ENCODE measurements at regions not wholly inside any gene's neighbourhood (a gene's known extent, or its start where the extent isn't known, plus 50 kb on each side); places are given as distances from the start of the nearest gene placed in this dataset.
"Not testable (repeated sequence)": the region's sequence is repeated elsewhere in the genome, so short reads cannot be mapped to it uniquely, and the experiment has no call there.

DNA sequence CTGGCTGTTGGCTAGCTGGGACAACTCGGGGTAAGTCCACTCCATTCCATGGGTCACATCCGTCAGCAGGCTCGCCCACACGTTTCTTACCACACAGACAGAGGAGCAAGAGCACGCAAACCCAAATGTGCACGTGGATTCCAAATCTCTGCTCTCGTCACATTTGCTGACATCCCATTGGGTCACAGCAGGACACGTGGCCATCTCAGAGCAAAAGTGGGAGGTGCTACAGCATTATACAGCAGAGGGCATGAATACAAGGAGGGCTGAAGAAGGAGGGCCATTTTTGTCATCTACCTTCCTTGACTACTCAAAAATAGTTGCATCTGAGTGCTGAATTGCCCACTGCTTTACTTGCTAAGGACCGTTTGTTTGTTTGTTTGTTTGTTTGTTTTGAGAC, 84.7 kb downstream of the RBBP6 start:
- no peaks in the 10 kb centered on the region for H3K4me1 ChIP-seq (ENCODE audit: control insufficient read depth, insufficient read depth, low read length)
- H3K27me3 ChIP-seq (ENCODE audit: control insufficient read depth, insufficient read depth, low read length), result no peaks in the 10 kb centered on the region
- no peaks in the 10 kb centered on the region for H3K36me3 ChIP-seq (ENCODE audit: control insufficient read depth, insufficient read depth, low read length)
- no peak overlapping the region for H3K9ac ChIP-seq (ENCODE audit: low read depth, low read length)
- no peaks in the 10 kb centered on the region for H3K9me3 ChIP-seq (ENCODE audit: control insufficient read depth, insufficient read depth, low read length)
- no peak overlapping the region for H3K4me3 ChIP-seq (ENCODE audit: low read depth, low read length)

DNA sequence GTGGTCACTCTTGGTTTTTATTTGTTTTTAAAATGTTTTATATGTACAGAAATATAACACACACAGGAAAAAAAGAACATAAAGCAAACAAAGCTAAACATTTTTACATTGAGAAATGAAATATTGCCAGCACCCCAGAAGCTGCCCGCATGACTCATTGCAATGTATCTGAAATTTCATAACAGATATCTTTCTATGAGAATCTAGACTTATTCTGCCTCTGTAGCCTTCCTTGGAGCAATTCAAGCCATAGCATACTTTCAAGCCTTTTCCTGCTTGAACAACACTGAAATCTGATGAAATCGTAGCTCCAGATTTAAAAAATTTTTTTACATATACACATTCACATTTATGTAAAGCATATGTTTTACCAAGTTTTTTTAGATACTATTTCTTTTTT, 86.9 kb downstream of the RBBP6 start:
- no peaks in the 10 kb centered on the region for H3K9me3 ChIP-seq (ENCODE audit: control insufficient read depth, insufficient read depth, low read length)
- no peaks in the 10 kb centered on the region for H3K4me1 ChIP-seq (ENCODE audit: control insufficient read depth, insufficient read depth, low read length)
- no peak overlapping the region for H3K4me3 ChIP-seq (ENCODE audit: low read depth, low read length)
- no peaks in the 10 kb centered on the region for H3K36me3 ChIP-seq (ENCODE audit: control insufficient read depth, insufficient read depth, low read length)
- no peak overlapping the region for H3K9ac ChIP-seq (ENCODE audit: low read depth, low read length)
- no peaks in the 10 kb centered on the region for H3K27me3 ChIP-seq (ENCODE audit: control insufficient read depth, insufficient read depth, low read length)

DNA sequence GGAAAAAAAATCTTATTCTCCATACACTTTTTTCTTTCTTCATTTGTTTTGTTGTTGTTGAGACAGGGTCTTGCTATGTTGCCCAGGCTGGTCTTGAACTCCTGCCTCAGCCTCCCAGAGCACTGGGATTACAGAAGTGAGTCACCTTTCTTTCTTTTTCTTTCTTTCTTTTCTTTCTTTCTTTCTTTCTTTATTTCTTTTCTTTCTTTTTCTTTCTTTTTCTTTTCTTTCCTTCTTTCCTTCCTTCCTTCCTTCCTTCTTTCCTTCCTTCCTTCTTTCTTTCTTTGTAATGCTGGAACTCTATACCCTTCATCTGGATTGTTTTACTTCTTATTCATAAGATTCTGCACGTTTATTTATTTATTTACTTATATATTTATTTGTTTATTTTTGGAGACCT, 94.5 kb upstream of the TNRC6A start:
- Histone ChIP-seq H3K27me3 (ENCODE audit: control insufficient read depth, insufficient read depth, low read length) (no peaks in the 10 kb centered on the region), H3K9ac (ENCODE audit: low read depth, low read length) (no peak overlapping the region), H3K4me1 (ENCODE audit: control insufficient read depth, insufficient read depth, low read length) (no peaks in the 10 kb centered on the region), H3K4me3 (ENCODE audit: low read depth, low read length) (no peak overlapping the region), H3K36me3 (ENCODE audit: control insufficient read depth, insufficient read depth, low read length) (no peaks in the 10 kb centered on the region), H3K9me3 (ENCODE audit: control insufficient read depth, insufficient read depth, low read length) (no peaks in the 10 kb centered on the region)

DNA sequence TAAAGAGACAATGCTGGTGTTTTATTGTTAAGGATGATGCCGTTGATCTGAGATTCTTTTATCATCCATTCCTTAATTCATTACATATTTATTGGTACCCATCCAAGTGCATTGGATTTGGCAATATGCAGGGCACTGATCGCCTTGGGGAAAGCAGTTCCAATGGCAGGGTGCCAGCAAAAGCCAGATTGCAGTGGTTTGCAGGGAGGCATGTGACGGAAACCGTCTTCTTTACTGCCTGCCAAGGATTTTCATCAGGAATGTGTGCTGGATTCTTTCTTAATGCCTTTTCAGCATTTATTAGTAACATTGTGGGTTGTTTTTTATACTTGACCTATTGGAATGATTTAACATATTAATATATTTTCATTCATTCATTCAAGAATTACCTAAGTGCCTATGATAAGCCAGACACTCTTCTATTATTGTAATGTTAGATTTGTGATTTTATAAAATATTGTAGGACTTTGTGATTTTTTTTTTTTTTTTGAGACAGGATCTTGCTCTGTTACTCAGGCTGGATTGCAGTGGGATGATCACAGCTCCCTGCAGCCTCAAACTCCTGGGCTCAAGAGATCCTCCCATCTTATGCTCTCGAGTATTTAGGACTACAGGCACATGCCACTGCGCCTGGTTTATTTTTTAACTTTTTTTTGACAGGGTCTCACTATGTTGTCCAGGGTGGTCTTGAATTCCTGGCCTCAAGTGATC, 93.4 kb upstream of the TNRC6A start:
- Histone ChIP-seq H3K9me3 (ENCODE audit: control insufficient read depth, insufficient read depth, low read length) (no peaks in the 10 kb centered on the region), H3K36me3 (ENCODE audit: control insufficient read depth, insufficient read depth, low read length) (no peaks in the 10 kb centered on the region), H3K27me3 (ENCODE audit: control insufficient read depth, insufficient read depth, low read length) (no peaks in the 10 kb centered on the region), H3K9ac (ENCODE audit: low read depth, low read length) (no peak overlapping the region), H3K4me1 (ENCODE audit: control insufficient read depth, insufficient read depth, low read length) (no peaks in the 10 kb centered on the region), H3K4me3 (ENCODE audit: low read depth, low read length) (no peak overlapping the region)

DNA sequence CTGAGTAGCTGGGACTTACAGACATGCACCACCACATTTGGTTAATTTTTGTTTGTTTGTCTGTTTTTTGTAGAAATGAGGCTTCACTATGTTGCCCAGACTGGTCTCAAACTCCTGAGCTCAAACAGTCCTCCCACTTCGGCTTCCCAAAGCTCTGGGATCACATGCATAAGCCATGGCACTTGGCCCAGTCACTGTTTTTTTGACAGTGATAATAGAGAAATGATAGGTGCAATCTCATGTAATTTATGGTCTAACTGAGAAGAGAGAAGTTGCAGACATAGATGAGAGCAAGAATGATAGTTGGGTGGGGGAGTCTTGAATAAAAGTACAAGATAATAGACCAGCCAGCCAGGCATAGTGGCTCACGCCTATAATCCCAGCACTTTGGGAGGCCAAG, 89.7 kb upstream of the TNRC6A start:
- Histone ChIP-seq H3K4me1 (ENCODE audit: control insufficient read depth, insufficient read depth, low read length) (no peaks in the 10 kb centered on the region), H3K36me3 (ENCODE audit: control insufficient read depth, insufficient read depth, low read length) (no peaks in the 10 kb centered on the region), H3K4me3 (ENCODE audit: low read depth, low read length) (no peak overlapping the region), H3K9ac (ENCODE audit: low read depth, low read length) (no peak overlapping the region), H3K9me3 (ENCODE audit: control insufficient read depth, insufficient read depth, low read length) (no peaks in the 10 kb centered on the region), H3K27me3 (ENCODE audit: control insufficient read depth, insufficient read depth, low read length) (no peaks in the 10 kb centered on the region)

DNA sequence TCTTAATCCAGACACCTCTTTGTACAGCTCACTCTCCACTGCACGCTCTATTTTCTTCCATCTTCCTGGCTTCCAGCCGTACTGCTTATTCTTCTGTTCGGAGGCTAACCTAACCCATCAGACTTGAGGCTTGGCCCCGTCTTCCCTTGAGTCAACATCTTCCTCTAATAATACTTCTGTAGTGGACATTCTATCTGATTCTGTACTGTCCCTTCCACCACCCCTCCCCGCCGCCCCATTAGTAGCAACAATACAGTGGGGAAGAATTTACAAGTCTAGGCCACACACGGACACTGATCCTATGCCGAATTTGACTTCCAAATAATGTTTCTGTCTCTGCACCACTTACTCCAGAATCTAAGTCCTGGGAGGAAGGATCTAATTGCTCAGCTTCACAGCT, 86.0 kb upstream of the TNRC6A start:
- Histone ChIP-seq H3K4me3 (ENCODE audit: low read depth, low read length) (no peak overlapping the region), H3K36me3 (ENCODE audit: control insufficient read depth, insufficient read depth, low read length) (no peaks in the 10 kb centered on the region), H3K27me3 (ENCODE audit: control insufficient read depth, insufficient read depth, low read length) (no peaks in the 10 kb centered on the region), H3K4me1 (ENCODE audit: control insufficient read depth, insufficient read depth, low read length) (no peaks in the 10 kb centered on the region), H3K9ac (ENCODE audit: low read depth, low read length) (no peak overlapping the region), H3K9me3 (ENCODE audit: control insufficient read depth, insufficient read depth, low read length) (no peaks in the 10 kb centered on the region)

DNA sequence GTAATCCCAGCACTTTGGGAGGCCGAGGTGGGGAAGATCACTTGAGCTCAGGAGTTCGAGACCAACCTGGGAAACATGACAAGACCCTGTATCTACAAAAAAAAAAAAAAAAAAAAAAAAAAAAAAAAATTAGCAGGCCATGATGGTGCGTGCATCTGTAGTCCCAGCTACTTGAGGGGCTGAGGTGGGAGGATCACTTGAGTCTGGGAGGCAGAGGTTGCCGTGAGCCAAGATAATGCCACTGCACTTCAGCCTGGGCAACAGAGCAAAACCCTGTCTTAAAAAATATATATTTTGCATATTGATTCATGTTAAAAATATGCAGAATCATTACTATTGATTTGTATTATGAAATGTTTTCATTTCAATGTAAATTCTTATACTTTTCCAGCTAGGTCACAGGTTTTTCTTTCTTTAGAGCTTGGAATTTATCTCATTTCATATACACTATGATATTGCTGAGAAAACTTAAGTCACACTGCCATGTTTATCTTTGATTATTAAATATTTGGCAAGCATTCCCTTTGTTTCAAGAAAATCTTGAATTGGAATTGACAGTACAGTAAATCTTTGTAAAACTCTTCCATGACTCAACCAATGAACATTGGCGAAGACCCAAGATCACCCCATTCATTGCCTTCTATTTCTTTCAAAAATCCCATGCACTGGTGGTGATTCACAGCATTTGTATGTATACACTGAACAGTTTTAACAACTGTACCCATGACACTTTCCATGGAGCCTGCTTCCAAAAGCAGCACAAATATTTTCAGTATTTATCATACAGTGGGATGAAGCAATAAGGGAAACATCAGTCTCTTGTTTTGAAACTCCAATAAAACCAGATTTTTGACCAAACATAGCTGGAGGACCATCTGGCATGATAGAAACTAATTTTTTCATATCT, 83.5 kb upstream of the TNRC6A start:
- no peak overlapping the region for H3K9ac ChIP-seq (ENCODE audit: low read depth, low read length)
- H3K36me3 ChIP-seq (ENCODE audit: control insufficient read depth, insufficient read depth, low read length), result no peaks in the 10 kb centered on the region
- no peaks in the 10 kb centered on the region for H3K9me3 ChIP-seq (ENCODE audit: control insufficient read depth, insufficient read depth, low read length)
- H3K4me1 ChIP-seq (ENCODE audit: control insufficient read depth, insufficient read depth, low read length), result no peaks in the 10 kb centered on the region
- no peak overlapping the region for H3K4me3 ChIP-seq (ENCODE audit: low read depth, low read length)
- H3K27me3 ChIP-seq (ENCODE audit: control insufficient read depth, insufficient read depth, low read length), result no peaks in the 10 kb centered on the region

DNA sequence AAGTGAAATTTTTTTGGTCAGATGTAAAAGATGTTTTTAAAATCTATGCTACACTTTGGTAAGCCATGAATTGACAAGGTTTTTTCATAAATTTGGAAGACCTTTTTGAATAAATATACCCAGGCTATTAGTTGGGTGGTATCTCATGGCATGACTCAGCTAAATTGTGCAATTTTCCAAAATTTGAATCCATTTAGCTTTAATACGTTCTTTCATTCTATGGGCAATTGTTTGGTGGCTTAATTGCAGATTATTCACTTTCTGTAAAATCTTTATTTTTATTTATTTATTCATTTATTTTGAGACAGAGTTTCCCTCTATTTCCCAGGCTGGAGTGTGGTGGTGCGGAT, 82.8 kb upstream of the TNRC6A start:
- Histone ChIP-seq H3K4me1 (ENCODE audit: control insufficient read depth, insufficient read depth, low read length) (no peaks in the 10 kb centered on the region), H3K4me3 (ENCODE audit: low read depth, low read length) (no peak overlapping the region), H3K9me3 (ENCODE audit: control insufficient read depth, insufficient read depth, low read length) (no peaks in the 10 kb centered on the region), H3K9ac (ENCODE audit: low read depth, low read length) (no peak overlapping the region), H3K27me3 (ENCODE audit: control insufficient read depth, insufficient read depth, low read length) (no peaks in the 10 kb centered on the region), H3K36me3 (ENCODE audit: control insufficient read depth, insufficient read depth, low read length) (no peaks in the 10 kb centered on the region)

DNA sequence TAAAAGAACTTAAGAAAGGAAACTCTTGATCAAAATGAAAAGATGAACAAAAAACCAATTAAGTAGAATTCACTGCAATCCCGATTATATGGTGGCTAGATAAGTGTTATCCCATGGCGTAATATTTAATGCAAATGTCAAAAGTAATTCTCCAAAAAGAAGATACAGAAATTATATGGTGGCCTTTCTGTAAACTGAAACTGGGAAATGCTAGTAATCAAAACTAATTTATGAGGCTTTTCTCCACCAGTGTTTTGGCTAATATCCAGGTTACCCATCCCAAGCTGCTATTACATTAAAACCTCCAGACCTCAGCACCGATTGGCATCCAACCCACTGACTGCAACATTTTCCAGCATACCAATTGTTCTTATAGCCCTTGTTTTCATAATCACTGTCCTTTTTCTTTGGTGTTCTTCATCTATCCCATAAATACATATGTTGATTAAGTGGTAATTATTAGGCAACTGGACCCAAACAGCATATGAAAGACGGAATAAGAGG, 77.2 kb upstream of the TNRC6A start:
- Histone ChIP-seq H3K36me3 (ENCODE audit: control insufficient read depth, insufficient read depth, low read length) (no peaks in the 10 kb centered on the region), H3K4me3 (ENCODE audit: low read depth, low read length) (no peak overlapping the region), H3K9ac (ENCODE audit: low read depth, low read length) (no peak overlapping the region), H3K4me1 (ENCODE audit: control insufficient read depth, insufficient read depth, low read length) (peaks cover 4% of the 10 kb centered on the region), H3K9me3 (ENCODE audit: control insufficient read depth, insufficient read depth, low read length) (no peaks in the 10 kb centered on the region), H3K27me3 (ENCODE audit: control insufficient read depth, insufficient read depth, low read length) (no peaks in the 10 kb centered on the region)

DNA sequence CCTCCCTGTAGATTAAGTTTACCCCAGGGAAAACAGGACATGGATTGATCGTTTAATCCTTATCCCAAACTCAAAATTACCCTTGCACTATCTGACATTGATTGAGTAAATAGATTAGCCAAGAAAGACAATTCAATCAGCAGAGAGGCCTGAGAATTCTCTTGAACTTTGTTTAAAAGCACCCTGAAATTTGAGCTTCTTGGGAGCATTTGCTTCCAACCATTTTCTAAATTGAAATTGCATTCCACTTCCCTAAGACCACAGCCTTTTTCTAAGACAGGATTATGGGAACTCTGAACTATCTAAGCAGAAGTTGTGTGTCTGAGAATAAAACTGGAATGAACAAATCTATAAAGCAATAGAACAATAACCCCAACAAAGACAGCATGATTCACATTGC, 76.6 kb upstream of the TNRC6A start:
- Histone ChIP-seq H3K27me3 (ENCODE audit: control insufficient read depth, insufficient read depth, low read length) (no peaks in the 10 kb centered on the region), H3K4me1 (ENCODE audit: control insufficient read depth, insufficient read depth, low read length) (peaks cover 4% of the 10 kb centered on the region), H3K36me3 (ENCODE audit: control insufficient read depth, insufficient read depth, low read length) (no peaks in the 10 kb centered on the region), H3K9ac (ENCODE audit: low read depth, low read length) (no peak overlapping the region), H3K4me3 (ENCODE audit: low read depth, low read length) (no peak overlapping the region), H3K9me3 (ENCODE audit: control insufficient read depth, insufficient read depth, low read length) (no peaks in the 10 kb centered on the region)

DNA sequence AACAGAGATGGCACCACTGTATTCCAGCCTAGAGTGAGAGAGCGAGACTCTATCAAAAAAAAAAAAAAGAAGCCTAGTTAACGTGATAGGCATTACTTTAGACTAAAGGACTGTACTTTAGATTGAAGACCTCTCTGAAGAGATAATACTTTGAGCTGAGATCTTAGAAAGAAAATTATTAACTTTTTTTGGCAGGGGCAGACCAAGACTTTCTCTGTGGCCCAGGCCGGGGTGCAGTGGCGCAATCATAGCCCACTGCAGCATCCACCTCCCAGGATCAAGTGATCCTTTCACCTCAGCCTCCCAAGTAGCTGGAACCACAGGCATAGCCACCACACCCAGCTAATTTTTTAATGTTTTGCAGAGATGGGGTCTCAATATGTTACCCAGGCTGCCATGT, 75.7 kb upstream of the TNRC6A start:
- Histone ChIP-seq H3K36me3 (ENCODE audit: control insufficient read depth, insufficient read depth, low read length) (no peaks in the 10 kb centered on the region), H3K9ac (ENCODE audit: low read depth, low read length) (no peak overlapping the region), H3K4me3 (ENCODE audit: low read depth, low read length) (no peak overlapping the region), H3K4me1 (ENCODE audit: control insufficient read depth, insufficient read depth, low read length) (peaks cover 4% of the 10 kb centered on the region), H3K27me3 (ENCODE audit: control insufficient read depth, insufficient read depth, low read length) (no peaks in the 10 kb centered on the region), H3K9me3 (ENCODE audit: control insufficient read depth, insufficient read depth, low read length) (no peaks in the 10 kb centered on the region)

DNA sequence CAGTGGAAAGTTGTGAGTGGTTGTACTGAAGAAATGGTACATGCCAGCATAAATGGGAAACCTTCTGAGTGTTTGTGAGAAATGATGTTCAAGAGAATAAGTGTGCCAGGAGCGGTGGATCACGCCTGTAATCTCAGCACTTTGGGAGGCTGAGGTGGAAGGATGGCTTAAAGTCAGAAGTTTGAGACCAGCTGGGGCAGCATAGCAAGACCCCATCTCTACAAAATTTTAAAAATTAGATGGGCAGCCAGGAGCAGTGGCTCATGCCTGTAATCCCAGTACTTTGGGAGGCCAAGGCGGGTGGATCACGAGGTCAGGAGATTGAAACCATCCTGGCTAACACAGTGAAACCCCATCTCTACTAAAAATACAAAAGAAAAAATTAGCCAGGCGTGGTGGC, 63.5 kb upstream of the TNRC6A start:
- not testable (repeated sequence) for H3K9ac ChIP-seq (ENCODE audit: low read depth, low read length); H3K27me3 ChIP-seq (ENCODE audit: control insufficient read depth, insufficient read depth, low read length); H3K4me1 ChIP-seq (ENCODE audit: control insufficient read depth, insufficient read depth, low read length); H3K36me3 ChIP-seq (ENCODE audit: control insufficient read depth, insufficient read depth, low read length); H3K4me3 ChIP-seq (ENCODE audit: low read depth, low read length); H3K9me3 ChIP-seq (ENCODE audit: control insufficient read depth, insufficient read depth, low read length)
